H1 (cell line): ENCODE measurements at regions not wholly inside any gene's neighbourhood (a gene's known extent, or its start where the extent isn't known, plus 50 kb on each side); places are given as distances from the start of the nearest gene placed in this dataset.

Source experiments
- BACH1 ChIP-seq: IDR thresholded peaks from 2 replicates; pipeline ENCODE4 v1.6.1; 2012; ENCODE audit warnings: low read length, improper control_type of control experiment
- BRCA1 ChIP-seq: IDR thresholded peaks from 2 replicates; pipeline ENCODE4 v1.6.1; 2012; ENCODE audit warnings: low read depth, low read length, improper control_type of control experiment
- CEBPB ChIP-seq: IDR thresholded peaks from 2 replicates; pipeline ENCODE4 v1.6.1; 2012; ENCODE audit warnings: low read depth, low read length
- CHD1 ChIP-seq: IDR thresholded peaks from 2 replicates; pipeline ENCODE4 v1.6.1; 2012; ENCODE audit warnings: low read depth, low read length, improper control_type of control experiment
- EGR1 ChIP-seq: IDR thresholded peaks from 2 replicates; pipeline ENCODE4 v1.6.1; 2011; ENCODE audit warnings: low read depth, low read length, borderline replicate concordance
- FOSL1 ChIP-seq: IDR thresholded peaks from 2 replicates; pipeline ENCODE4 v1.6.1; 2011; ENCODE audit warnings: mild to moderate bottlenecking, low read depth, low read length, moderate library complexity; ENCODE audit not compliant: insufficient read depth
- KDM1A ChIP-seq: fragments of 200-600, 300-600 bp; sonication (generic); IDR thresholded peaks from 2 replicates; pipeline ENCODE4 v1.7.1; 2016; ENCODE audit warnings: mild to moderate bottlenecking, low read length, borderline replicate concordance
- MAFK ChIP-seq: IDR thresholded peaks from 2 replicates; pipeline ENCODE4 v1.6.1; 2012; ENCODE audit warnings: low read depth, mild to moderate bottlenecking, improper control_type of control experiment, low read length
- POLR2A ChIP-seq, 2 experiments: IDR thresholded peaks; 1 replicate in 1 of 2; 2 replicates in 1 of 2; pipeline ENCODE4 v1.6.1; 2011; ENCODE audit warnings: low read depth in 2 of 2, low read length in 2 of 2, mild to moderate bottlenecking in 2 of 2; ENCODE audit errors: control extremely low read depth in 1 of 2
- RAD21 ChIP-seq, 2 experiments: IDR thresholded peaks in 1 of 2; conservative IDR thresholded peaks in 1 of 2; 2 replicates each; pipeline ENCODE4 v1.6.1; 2011; ENCODE audit warnings: low read depth in 2 of 2, low read length in 2 of 2, improper control_type of control experiment in 1 of 2, inconsistent platforms in 1 of 2, mild to moderate bottlenecking in 1 of 2, moderate library complexity in 1 of 2
- SP1 ChIP-seq: IDR thresholded peaks from 2 replicates; pipeline ENCODE4 v1.6.1; 2011; ENCODE audit warnings: low read depth, low read length
- TF ChIP-seq, protein P1 (sequence below): IDR thresholded peaks from 2 replicates; pipeline ENCODE4 v1.6.1; 2011; ENCODE audit warnings: low read depth, mild to moderate bottlenecking, low read length; ENCODE audit not compliant: insufficient read depth
- TF ChIP-seq, protein P2 (sequence below): fragments of 300-600 bp; sonication (generic); IDR thresholded peaks from 2 replicates; pipeline ENCODE4 v1.7.1; 2012; ENCODE audit warnings: low read length, moderate library complexity, mild to moderate bottlenecking, inconsistent platforms; ENCODE audit not compliant: insufficient replicate concordance
- TF ChIP-seq, protein P3 (sequence below), 3 experiments: IDR thresholded peaks; 1 replicate in 2 of 3; 2 replicates in 1 of 3; pipeline versions ENCODE4 v1.5.1 to v1.6.1; 2011; ENCODE audit warnings: low read length in 3 of 3, mild to moderate bottlenecking in 3 of 3, inconsistent platforms in 2 of 3, low read depth in 1 of 3, moderate library complexity in 1 of 3; ENCODE audit not compliant: insufficient read depth in 1 of 3; ENCODE audit errors: control extremely low read depth in 1 of 3

DNA sequence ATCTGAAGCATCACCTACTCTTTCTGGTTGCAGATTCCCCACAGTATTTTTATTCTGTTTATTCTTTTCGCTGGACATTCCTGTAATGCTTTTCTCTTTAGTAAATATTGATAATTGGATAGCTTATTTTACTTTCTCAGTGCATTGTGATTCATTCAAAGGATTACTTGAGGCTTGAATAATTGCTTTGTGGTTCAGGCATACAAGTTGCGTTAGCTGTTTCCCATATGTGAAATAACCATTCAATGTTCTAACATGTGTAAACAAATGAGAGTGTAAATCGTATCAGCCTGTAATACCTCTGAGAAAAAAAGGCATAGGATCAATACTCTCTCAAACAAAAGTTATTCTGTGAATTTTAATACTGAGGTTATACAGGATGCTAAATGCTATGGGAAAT, 1004.2 kb upstream of the SEL1L start:
- no peak for TF ChIP-seq BACH1
- no peak for TF ChIP-seq MAFK
- no peak for TF ChIP-seq RAD21 (IDR thresholded peaks at IDR 0.05 in 1 of 2, conservative IDR thresholded peaks at IDR 0.05 in 1 of 2; ENCODE audit: low read depth in 2 of 2, low read length in 2 of 2)
- TF ChIP-seq, protein P1, sequence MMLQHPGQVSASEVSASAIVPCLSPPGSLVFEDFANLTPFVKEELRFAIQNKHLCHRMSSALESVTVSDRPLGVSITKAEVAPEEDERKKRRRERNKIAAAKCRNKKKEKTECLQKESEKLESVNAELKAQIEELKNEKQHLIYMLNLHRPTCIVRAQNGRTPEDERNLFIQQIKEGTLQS: no peak
- no peak for TF ChIP-seq CEBPB
- TF ChIP-seq, protein P2, sequence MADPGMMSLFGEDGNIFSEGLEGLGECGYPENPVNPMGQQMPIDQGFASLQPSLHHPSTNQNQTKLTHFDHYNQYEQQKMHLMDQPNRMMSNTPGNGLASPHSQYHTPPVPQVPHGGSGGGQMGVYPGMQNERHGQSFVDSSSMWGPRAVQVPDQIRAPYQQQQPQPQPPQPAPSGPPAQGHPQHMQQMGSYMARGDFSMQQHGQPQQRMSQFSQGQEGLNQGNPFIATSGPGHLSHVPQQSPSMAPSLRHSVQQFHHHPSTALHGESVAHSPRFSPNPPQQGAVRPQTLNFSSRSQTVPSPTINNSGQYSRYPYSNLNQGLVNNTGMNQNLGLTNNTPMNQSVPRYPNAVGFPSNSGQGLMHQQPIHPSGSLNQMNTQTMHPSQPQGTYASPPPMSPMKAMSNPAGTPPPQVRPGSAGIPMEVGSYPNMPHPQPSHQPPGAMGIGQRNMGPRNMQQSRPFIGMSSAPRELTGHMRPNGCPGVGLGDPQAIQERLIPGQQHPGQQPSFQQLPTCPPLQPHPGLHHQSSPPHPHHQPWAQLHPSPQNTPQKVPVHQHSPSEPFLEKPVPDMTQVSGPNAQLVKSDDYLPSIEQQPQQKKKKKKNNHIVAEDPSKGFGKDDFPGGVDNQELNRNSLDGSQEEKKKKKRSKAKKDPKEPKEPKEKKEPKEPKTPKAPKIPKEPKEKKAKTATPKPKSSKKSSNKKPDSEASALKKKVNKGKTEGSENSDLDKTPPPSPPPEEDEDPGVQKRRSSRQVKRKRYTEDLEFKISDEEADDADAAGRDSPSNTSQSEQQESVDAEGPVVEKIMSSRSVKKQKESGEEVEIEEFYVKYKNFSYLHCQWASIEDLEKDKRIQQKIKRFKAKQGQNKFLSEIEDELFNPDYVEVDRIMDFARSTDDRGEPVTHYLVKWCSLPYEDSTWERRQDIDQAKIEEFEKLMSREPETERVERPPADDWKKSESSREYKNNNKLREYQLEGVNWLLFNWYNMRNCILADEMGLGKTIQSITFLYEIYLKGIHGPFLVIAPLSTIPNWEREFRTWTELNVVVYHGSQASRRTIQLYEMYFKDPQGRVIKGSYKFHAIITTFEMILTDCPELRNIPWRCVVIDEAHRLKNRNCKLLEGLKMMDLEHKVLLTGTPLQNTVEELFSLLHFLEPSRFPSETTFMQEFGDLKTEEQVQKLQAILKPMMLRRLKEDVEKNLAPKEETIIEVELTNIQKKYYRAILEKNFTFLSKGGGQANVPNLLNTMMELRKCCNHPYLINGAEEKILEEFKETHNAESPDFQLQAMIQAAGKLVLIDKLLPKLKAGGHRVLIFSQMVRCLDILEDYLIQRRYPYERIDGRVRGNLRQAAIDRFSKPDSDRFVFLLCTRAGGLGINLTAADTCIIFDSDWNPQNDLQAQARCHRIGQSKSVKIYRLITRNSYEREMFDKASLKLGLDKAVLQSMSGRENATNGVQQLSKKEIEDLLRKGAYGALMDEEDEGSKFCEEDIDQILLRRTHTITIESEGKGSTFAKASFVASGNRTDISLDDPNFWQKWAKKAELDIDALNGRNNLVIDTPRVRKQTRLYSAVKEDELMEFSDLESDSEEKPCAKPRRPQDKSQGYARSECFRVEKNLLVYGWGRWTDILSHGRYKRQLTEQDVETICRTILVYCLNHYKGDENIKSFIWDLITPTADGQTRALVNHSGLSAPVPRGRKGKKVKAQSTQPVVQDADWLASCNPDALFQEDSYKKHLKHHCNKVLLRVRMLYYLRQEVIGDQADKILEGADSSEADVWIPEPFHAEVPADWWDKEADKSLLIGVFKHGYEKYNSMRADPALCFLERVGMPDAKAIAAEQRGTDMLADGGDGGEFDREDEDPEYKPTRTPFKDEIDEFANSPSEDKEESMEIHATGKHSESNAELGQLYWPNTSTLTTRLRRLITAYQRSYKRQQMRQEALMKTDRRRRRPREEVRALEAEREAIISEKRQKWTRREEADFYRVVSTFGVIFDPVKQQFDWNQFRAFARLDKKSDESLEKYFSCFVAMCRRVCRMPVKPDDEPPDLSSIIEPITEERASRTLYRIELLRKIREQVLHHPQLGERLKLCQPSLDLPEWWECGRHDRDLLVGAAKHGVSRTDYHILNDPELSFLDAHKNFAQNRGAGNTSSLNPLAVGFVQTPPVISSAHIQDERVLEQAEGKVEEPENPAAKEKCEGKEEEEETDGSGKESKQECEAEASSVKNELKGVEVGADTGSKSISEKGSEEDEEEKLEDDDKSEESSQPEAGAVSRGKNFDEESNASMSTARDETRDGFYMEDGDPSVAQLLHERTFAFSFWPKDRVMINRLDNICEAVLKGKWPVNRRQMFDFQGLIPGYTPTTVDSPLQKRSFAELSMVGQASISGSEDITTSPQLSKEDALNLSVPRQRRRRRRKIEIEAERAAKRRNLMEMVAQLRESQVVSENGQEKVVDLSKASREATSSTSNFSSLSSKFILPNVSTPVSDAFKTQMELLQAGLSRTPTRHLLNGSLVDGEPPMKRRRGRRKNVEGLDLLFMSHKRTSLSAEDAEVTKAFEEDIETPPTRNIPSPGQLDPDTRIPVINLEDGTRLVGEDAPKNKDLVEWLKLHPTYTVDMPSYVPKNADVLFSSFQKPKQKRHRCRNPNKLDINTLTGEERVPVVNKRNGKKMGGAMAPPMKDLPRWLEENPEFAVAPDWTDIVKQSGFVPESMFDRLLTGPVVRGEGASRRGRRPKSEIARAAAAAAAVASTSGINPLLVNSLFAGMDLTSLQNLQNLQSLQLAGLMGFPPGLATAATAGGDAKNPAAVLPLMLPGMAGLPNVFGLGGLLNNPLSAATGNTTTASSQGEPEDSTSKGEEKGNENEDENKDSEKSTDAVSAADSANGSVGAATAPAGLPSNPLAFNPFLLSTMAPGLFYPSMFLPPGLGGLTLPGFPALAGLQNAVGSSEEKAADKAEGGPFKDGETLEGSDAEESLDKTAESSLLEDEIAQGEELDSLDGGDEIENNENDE: no peak
- TF ChIP-seq POLR2A (IDR thresholded peaks at IDR 0.05; ENCODE audit: control extremely low read depth in 1 of 2, low read depth in 2 of 2, low read length in 2 of 2): no peak
- TF ChIP-seq, protein P3, sequence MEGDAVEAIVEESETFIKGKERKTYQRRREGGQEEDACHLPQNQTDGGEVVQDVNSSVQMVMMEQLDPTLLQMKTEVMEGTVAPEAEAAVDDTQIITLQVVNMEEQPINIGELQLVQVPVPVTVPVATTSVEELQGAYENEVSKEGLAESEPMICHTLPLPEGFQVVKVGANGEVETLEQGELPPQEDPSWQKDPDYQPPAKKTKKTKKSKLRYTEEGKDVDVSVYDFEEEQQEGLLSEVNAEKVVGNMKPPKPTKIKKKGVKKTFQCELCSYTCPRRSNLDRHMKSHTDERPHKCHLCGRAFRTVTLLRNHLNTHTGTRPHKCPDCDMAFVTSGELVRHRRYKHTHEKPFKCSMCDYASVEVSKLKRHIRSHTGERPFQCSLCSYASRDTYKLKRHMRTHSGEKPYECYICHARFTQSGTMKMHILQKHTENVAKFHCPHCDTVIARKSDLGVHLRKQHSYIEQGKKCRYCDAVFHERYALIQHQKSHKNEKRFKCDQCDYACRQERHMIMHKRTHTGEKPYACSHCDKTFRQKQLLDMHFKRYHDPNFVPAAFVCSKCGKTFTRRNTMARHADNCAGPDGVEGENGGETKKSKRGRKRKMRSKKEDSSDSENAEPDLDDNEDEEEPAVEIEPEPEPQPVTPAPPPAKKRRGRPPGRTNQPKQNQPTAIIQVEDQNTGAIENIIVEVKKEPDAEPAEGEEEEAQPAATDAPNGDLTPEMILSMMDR (IDR thresholded peaks at IDR 0.05; ENCODE audit: control extremely low read depth in 1 of 3, insufficient read depth in 1 of 3, low read depth in 1 of 3, low read length in 3 of 3): no peak
- no peak for TF ChIP-seq EGR1
- no peak for TF ChIP-seq SP1
- TF ChIP-seq FOSL1: no peak
- no peak for TF ChIP-seq KDM1A
- no peak for TF ChIP-seq CHD1
- TF ChIP-seq BRCA1: no peak
